GM12801 (cell line): ENCODE measurements at regions not wholly inside any gene's neighbourhood (a gene's known extent, or its start where the extent isn't known, plus 50 kb on each side); places are given as distances from the start of the nearest gene placed in this dataset.

ENCODE experiments used
- TF ChIP-seq, protein P1 (sequence below): IDR thresholded peaks from one replicate; pipeline ENCODE4 v1.5.1; 2011; ENCODE audit warnings: control low read depth; ENCODE audit not compliant: insufficient read length; ENCODE audit errors: extremely low read depth

DNA sequence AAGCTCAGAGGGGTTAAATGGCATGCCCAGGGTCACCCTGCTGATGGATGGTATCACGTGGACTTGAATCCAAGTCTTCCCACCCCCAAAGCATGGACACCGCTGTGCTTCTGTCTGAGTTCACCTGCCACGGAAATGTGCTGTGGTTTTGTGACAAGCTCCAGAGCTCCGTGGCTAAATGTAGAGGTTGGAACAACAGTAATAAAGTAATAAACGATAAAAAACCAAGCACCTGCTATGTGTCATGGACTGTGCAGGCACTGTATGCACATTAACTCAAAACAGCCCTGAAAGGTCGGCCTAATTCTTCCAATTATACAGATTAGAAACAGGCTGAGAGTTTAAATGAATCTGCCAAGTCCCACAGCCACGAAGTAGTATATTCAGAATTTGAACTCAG is 182.1 kb upstream of the NAV2 start:
- TF ChIP-seq, protein P1, sequence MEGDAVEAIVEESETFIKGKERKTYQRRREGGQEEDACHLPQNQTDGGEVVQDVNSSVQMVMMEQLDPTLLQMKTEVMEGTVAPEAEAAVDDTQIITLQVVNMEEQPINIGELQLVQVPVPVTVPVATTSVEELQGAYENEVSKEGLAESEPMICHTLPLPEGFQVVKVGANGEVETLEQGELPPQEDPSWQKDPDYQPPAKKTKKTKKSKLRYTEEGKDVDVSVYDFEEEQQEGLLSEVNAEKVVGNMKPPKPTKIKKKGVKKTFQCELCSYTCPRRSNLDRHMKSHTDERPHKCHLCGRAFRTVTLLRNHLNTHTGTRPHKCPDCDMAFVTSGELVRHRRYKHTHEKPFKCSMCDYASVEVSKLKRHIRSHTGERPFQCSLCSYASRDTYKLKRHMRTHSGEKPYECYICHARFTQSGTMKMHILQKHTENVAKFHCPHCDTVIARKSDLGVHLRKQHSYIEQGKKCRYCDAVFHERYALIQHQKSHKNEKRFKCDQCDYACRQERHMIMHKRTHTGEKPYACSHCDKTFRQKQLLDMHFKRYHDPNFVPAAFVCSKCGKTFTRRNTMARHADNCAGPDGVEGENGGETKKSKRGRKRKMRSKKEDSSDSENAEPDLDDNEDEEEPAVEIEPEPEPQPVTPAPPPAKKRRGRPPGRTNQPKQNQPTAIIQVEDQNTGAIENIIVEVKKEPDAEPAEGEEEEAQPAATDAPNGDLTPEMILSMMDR, result no peak

DNA sequence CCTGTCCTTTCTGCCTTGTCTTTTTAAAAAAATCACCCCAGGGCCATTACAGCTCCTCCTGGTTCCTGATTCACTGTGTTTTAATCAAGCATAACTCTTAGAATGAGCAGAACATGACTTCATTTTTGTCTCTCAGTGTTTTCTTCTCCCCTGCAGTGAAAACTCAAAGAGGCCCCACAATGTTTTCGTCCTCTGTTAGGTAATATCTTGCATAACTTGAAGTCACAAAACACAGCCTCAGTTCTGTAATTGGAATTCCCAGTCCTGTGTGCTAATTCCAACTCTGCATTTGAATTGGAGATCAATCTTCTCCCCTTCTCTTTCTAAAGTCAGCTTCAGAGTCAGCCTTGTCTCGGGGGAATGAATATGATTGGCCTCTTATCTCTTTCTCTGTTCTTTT is 186.5 kb upstream of the NAV2 start:
- TF ChIP-seq, protein P1, result no peak

DNA sequence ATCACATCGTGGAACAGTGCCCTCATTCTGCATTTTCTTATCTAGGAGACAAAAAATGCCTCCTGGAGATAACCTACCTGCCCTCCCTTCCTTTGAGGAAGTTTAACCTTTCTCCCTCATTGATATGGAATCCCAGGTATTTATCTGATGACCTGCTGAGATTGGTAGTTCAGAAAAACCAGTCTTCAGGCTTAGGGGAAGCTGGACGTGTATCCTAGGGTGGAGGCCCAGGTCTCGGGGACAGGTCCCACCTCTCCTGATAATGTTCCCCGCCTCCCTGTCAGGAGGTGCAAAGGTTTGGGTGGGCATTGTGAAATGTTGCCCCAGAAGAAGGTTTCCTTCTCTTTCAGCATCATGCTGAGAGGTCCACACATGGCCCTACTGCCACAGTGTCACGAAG is 186.9 kb upstream of the NAV2 start:
- TF ChIP-seq, protein P1, result no peak

DNA sequence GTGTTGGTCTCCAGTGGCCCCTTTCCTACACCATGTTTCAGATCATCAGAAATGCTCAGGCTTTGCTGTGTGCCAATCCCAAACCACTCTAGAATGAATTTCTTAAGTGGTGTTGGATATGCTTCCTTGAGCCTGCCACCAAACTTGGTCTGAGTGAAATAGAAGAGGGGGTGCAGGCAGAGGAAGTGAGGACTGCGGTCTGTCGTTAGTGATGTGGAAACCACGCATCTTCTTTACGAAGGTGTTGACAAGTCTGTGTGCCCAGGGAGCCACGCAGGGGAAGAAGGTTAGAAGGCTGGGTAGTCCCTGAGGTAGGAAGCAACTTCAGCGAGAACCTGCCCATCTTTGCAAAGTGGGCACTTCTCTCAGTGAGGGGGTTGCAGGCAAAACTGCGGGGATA is 187.4 kb upstream of the NAV2 start:
- TF ChIP-seq, protein P1, result no peak

GRCh38 chr11:19524171-19524671 is 188.4 kb upstream of the NAV2 start:
- TF ChIP-seq, protein P1, result no peak

GRCh38 chr11:19520681-19521080 is 192.0 kb upstream of the NAV2 start:
- TF ChIP-seq, protein P1, result no peak

- TF ChIP-seq, protein P1, result no peak
Measured at GRCh38 chr11:19519912-19520641, 192.6 kb upstream of the NAV2 start.
